ENCODE measurements at regions not wholly inside any gene's neighbourhood (a gene's known extent, or its start where the extent isn't known, plus 50 kb on each side); places are given as distances from the start of the nearest gene placed in this dataset.
A peak's percentile ranks its signal among the peaks of the same experiment; 100 is the strongest.

GRCh38 chr12:89211456-89211855 lies 140.8 kb downstream of the DUSP6 start:
- TF ChIP-seq, protein P1, sequence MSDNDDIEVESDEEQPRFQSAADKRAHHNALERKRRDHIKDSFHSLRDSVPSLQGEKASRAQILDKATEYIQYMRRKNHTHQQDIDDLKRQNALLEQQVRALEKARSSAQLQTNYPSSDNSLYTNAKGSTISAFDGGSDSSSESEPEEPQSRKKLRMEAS (IDR thresholded peaks at IDR 0.05), result no peak
- no peak for TF ChIP-seq YY1 (IDR thresholded peaks at IDR 0.05; ENCODE audit: low read depth)
- TF ChIP-seq RAD21 (IDR thresholded peaks at IDR 0.05; ENCODE audit: low read depth), result no peak
- no peak for TF ChIP-seq TAF1 (IDR thresholded peaks at IDR 0.05; ENCODE audit: low read depth)
- TF ChIP-seq, protein P2, sequence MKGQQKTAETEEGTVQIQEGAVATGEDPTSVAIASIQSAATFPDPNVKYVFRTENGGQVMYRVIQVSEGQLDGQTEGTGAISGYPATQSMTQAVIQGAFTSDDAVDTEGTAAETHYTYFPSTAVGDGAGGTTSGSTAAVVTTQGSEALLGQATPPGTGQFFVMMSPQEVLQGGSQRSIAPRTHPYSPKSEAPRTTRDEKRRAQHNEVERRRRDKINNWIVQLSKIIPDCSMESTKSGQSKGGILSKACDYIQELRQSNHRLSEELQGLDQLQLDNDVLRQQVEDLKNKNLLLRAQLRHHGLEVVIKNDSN (IDR thresholded peaks at IDR 0.05), result no peak
- TF ChIP-seq, protein P3, sequence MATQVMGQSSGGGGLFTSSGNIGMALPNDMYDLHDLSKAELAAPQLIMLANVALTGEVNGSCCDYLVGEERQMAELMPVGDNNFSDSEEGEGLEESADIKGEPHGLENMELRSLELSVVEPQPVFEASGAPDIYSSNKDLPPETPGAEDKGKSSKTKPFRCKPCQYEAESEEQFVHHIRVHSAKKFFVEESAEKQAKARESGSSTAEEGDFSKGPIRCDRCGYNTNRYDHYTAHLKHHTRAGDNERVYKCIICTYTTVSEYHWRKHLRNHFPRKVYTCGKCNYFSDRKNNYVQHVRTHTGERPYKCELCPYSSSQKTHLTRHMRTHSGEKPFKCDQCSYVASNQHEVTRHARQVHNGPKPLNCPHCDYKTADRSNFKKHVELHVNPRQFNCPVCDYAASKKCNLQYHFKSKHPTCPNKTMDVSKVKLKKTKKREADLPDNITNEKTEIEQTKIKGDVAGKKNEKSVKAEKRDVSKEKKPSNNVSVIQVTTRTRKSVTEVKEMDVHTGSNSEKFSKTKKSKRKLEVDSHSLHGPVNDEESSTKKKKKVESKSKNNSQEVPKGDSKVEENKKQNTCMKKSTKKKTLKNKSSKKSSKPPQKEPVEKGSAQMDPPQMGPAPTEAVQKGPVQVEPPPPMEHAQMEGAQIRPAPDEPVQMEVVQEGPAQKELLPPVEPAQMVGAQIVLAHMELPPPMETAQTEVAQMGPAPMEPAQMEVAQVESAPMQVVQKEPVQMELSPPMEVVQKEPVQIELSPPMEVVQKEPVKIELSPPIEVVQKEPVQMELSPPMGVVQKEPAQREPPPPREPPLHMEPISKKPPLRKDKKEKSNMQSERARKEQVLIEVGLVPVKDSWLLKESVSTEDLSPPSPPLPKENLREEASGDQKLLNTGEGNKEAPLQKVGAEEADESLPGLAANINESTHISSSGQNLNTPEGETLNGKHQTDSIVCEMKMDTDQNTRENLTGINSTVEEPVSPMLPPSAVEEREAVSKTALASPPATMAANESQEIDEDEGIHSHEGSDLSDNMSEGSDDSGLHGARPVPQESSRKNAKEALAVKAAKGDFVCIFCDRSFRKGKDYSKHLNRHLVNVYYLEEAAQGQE (IDR thresholded peaks at IDR 0.05; ENCODE audit: low read depth), result no peak
- TF ChIP-seq TEAD4 (IDR thresholded peaks at IDR 0.05), result no peak
- no peak for TF ChIP-seq NFIC (IDR thresholded peaks at IDR 0.05)
- TF ChIP-seq TCF12 (IDR thresholded peaks at IDR 0.05; ENCODE audit: low read depth), result no peak
- no peak for TF ChIP-seq EGR1 (IDR thresholded peaks at IDR 0.05)
- no peak for TF ChIP-seq EP300 (IDR thresholded peaks at IDR 0.05; ENCODE audit: borderline replicate concordance)
- TF ChIP-seq CEBPB (IDR thresholded peaks at IDR 0.05), result no peak
- TF ChIP-seq ZBTB7A (IDR thresholded peaks at IDR 0.05; ENCODE audit: low read depth), result no peak
- TF ChIP-seq CREB1 (IDR thresholded peaks at IDR 0.05; ENCODE audit: low read depth), result no peak
- TF ChIP-seq FOXM1 (IDR thresholded peaks at IDR 0.05; ENCODE audit: borderline replicate concordance, low read depth), result no peak

GRCh38 chr12:89210277-89210676 lies 142.0 kb downstream of the DUSP6 start:
- TF ChIP-seq CREB1 (IDR thresholded peaks at IDR 0.05; ENCODE audit: low read depth), result no peak
- TF ChIP-seq CEBPB (IDR thresholded peaks at IDR 0.05), result no peak
- TF ChIP-seq NFIC (IDR thresholded peaks at IDR 0.05), result no peak
- no peak for TF ChIP-seq RAD21 (IDR thresholded peaks at IDR 0.05; ENCODE audit: low read depth)
- no peak for TF ChIP-seq EGR1 (IDR thresholded peaks at IDR 0.05)
- TF ChIP-seq TEAD4 (IDR thresholded peaks at IDR 0.05), result no peak
- TF ChIP-seq FOXM1 (IDR thresholded peaks at IDR 0.05; ENCODE audit: borderline replicate concordance, low read depth), result no peak
- TF ChIP-seq YY1 (IDR thresholded peaks at IDR 0.05; ENCODE audit: low read depth), result no peak

- TF ChIP-seq EGR1 (IDR thresholded peaks at IDR 0.05) (no peak), CEBPB (IDR thresholded peaks at IDR 0.05) (peak; percentile 55; the same call in 1 of the 2 replicates)
Measured at GRCh38 chr12:89208661-89209096, 143.6 kb downstream of the DUSP6 start.

- no peak for TF ChIP-seq YY1 (IDR thresholded peaks at IDR 0.05; ENCODE audit: low read depth)
- no peak for TF ChIP-seq CREB1 (IDR thresholded peaks at IDR 0.05; ENCODE audit: low read depth)
- no peak for TF ChIP-seq RAD21 (IDR thresholded peaks at IDR 0.05; ENCODE audit: low read depth)
- no peak for TF ChIP-seq TCF12 (IDR thresholded peaks at IDR 0.05; ENCODE audit: low read depth)
- no peak for TF ChIP-seq EP300 (IDR thresholded peaks at IDR 0.05; ENCODE audit: borderline replicate concordance)
- TF ChIP-seq, protein P2 (IDR thresholded peaks at IDR 0.05), result no peak
- TF ChIP-seq CEBPB (IDR thresholded peaks at IDR 0.05), result no peak
- TF ChIP-seq TAF1 (IDR thresholded peaks at IDR 0.05; ENCODE audit: low read depth), result no peak
- no peak for TF ChIP-seq NFIC (IDR thresholded peaks at IDR 0.05)
- TF ChIP-seq, protein P3 (IDR thresholded peaks at IDR 0.05; ENCODE audit: low read depth), result no peak
- TF ChIP-seq EGR1 (IDR thresholded peaks at IDR 0.05), result no peak
- no peak for TF ChIP-seq ZBTB7A (IDR thresholded peaks at IDR 0.05; ENCODE audit: low read depth)
- TF ChIP-seq TEAD4 (IDR thresholded peaks at IDR 0.05), result no peak
- TF ChIP-seq, protein P1 (IDR thresholded peaks at IDR 0.05), result no peak
- TF ChIP-seq FOXM1 (IDR thresholded peaks at IDR 0.05; ENCODE audit: borderline replicate concordance, low read depth), result no peak
Measured at GRCh38 chr12:89206390-89206789, 145.9 kb downstream of the DUSP6 start.

DNA sequence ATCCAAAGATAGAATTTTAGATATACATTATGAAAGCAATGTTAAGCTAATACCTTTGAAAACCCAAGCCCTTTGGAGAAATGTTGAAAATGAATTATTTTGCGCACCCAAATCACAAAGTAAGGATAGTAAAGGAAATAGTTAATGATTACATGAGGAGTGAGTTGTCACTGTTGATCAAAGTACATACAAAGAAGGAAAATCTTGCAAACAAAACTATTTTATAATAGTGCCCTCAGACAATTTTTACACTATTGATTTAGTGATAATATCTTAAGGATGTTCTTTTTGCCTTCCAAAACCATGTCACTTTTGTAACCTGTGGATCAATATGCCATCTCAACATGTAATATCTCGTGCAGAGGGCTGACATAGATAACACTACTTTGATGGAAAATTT lies 146.8 kb downstream of the DUSP6 start:
- no peak for TF ChIP-seq CEBPB (IDR thresholded peaks at IDR 0.05)
- no peak for TF ChIP-seq TAF1 (IDR thresholded peaks at IDR 0.05; ENCODE audit: low read depth)
- no peak for TF ChIP-seq TCF12 (IDR thresholded peaks at IDR 0.05; ENCODE audit: low read depth)
- no peak for TF ChIP-seq ZBTB7A (IDR thresholded peaks at IDR 0.05; ENCODE audit: low read depth)
- TF ChIP-seq, protein P3 (IDR thresholded peaks at IDR 0.05; ENCODE audit: low read depth), result no peak
- TF ChIP-seq FOXM1 (IDR thresholded peaks at IDR 0.05; ENCODE audit: borderline replicate concordance, low read depth), result no peak
- TF ChIP-seq EGR1 (IDR thresholded peaks at IDR 0.05), result no peak
- no peak for TF ChIP-seq NFIC (IDR thresholded peaks at IDR 0.05)
- no peak for TF ChIP-seq YY1 (IDR thresholded peaks at IDR 0.05; ENCODE audit: low read depth)
- TF ChIP-seq RAD21 (IDR thresholded peaks at IDR 0.05; ENCODE audit: low read depth), result no peak
- TF ChIP-seq, protein P1 (IDR thresholded peaks at IDR 0.05), result no peak
- TF ChIP-seq EP300 (IDR thresholded peaks at IDR 0.05; ENCODE audit: borderline replicate concordance), result no peak
- TF ChIP-seq CREB1 (IDR thresholded peaks at IDR 0.05; ENCODE audit: low read depth), result no peak
- TF ChIP-seq, protein P2 (IDR thresholded peaks at IDR 0.05), result no peak
- TF ChIP-seq TEAD4 (IDR thresholded peaks at IDR 0.05), result no peak
